DOHH2 (cell line): ENCODE measurements at regions not wholly inside any gene's neighbourhood (a gene's known extent, or its start where the extent isn't known, plus 50 kb on each side); places are given as distances from the start of the nearest gene placed in this dataset.

Experiments used
- H3F3A ChIP-seq: fragments of 200-600 bp; sonication (generic), shearing (Covaris generic); 2 replicates; pipeline ENCODE4 v1.6.0; 2016; ENCODE audit warnings: antibody characterized with exemption, mild to moderate bottlenecking; ENCODE audit not compliant: control insufficient read depth, insufficient read depth
- H3K27ac ChIP-seq: fragments of 200-600 bp; sonication (generic); 2 replicates; pipeline ENCODE4 v1.5.1; 2014; ENCODE audit warnings: low read depth, mild to moderate bottlenecking, low read length, moderate library complexity
- H3K27me3 ChIP-seq: fragments of 200-600 bp; sonication (generic); 2 replicates; pipeline ENCODE4 v1.6.1; 2014; ENCODE audit warnings: mild to moderate bottlenecking, low read length, mixed read lengths; ENCODE audit not compliant: control insufficient read depth
- H3K36me3 ChIP-seq: fragments of 200-600 bp; sonication (generic); 2 replicates; pipeline ENCODE4 v1.6.1; 2014; ENCODE audit warnings: mild to moderate bottlenecking, low read length, moderate library complexity, mixed read lengths; ENCODE audit not compliant: control insufficient read depth
- H3K4me1 ChIP-seq: fragments of 200-600 bp; sonication (generic); 2 replicates; pipeline ENCODE4 v1.6.1; 2014; ENCODE audit warnings: mild to moderate bottlenecking, low read length, mixed read lengths; ENCODE audit not compliant: control insufficient read depth
- H3K4me2 ChIP-seq: fragments of 200-600 bp; sonication (generic); 2 replicates; pipeline ENCODE4 v1.6.0; 2014; ENCODE audit warnings: mild to moderate bottlenecking, low read length, moderate library complexity
- H3K4me3 ChIP-seq: fragments of 200-600 bp; sonication (generic); 2 replicates; pipeline ENCODE4 v1.5.1; 2014; ENCODE audit warnings: mild to moderate bottlenecking, low read length, mixed read lengths
- H3K79me2 ChIP-seq: fragments of 200-600 bp; sonication (generic); 2 replicates; pipeline ENCODE4 v1.6.1; 2014; ENCODE audit warnings: mild to moderate bottlenecking, low read length, mixed read lengths; ENCODE audit not compliant: control insufficient read depth
- H3K9me2 ChIP-seq: fragments of 200-600 bp; sonication (generic); replicated peaks from 2 replicates; pipeline ENCODE4 v1.6.1; 2014; ENCODE audit warnings: mild to moderate bottlenecking, low read length, mixed read lengths; ENCODE audit not compliant: control insufficient read depth
- H3K9me3 ChIP-seq: fragments of 200-600 bp; sonication (generic); 2 replicates; pipeline ENCODE4 v1.6.1; 2014; ENCODE audit warnings: antibody characterized with exemption, low read length, mixed read lengths; ENCODE audit not compliant: control insufficient read depth, insufficient read depth
- H4K20me1 ChIP-seq: fragments of 200-600 bp; sonication (generic); 2 replicates; pipeline ENCODE4 v1.6.0; 2014; ENCODE audit warnings: low read depth, mild to moderate bottlenecking, antibody characterized with exemption, low read length, moderate library complexity; ENCODE audit not compliant: control insufficient read depth, insufficient read depth
- EZH2phosphoT487 ChIP-seq: fragments of 200-600 bp; sonication (generic); IDR thresholded peaks from 2 replicates; pipeline ENCODE4 v1.6.1; 2017; ENCODE audit warnings: borderline replicate concordance, mild to moderate bottlenecking, antibody characterized with exemption, low read length, moderate library complexity, mixed read lengths
- TF ChIP-seq, protein P1 (sequence below): fragments of 200-600 bp; sonication (generic); IDR thresholded peaks from one replicate; pipeline ENCODE4 v1.5.1; 2014; ENCODE audit warnings: antibody characterized with exemption, mild to moderate bottlenecking, low read depth, low read length; ENCODE audit not compliant: poor library complexity, severe bottlenecking

DNA sequence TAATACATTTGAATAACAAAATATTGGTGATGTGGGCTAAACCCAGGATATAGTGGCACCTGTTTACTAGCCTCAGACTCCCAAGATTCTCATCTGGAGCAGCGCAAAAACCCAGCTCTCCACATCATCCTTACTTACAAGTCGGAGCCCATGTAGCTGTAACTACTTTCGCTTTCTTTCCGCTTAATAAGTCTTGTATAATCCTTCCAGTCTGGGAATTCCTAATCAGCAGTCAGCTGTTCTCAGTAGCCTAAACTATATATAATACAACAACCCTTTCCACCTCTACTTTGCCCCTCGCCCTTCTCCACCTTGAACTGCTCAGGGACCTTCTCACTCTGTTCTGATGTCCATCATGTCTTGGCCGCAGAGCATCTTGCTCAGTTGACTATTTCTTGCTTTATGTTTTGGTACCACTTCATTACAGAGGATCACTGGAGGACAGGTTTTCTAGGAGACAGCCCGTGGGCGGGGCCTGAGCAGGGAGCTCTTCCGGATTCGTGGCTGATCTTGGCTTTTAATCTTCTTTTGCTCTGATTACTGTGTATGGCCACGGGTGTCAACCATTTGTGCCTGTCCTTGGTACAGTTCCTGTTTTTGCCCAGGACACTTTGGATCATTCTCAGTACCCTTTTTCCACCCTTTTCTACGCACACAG lies 119.9 kb upstream of the SERTAD2 start:
- TF ChIP-seq, protein P1, sequence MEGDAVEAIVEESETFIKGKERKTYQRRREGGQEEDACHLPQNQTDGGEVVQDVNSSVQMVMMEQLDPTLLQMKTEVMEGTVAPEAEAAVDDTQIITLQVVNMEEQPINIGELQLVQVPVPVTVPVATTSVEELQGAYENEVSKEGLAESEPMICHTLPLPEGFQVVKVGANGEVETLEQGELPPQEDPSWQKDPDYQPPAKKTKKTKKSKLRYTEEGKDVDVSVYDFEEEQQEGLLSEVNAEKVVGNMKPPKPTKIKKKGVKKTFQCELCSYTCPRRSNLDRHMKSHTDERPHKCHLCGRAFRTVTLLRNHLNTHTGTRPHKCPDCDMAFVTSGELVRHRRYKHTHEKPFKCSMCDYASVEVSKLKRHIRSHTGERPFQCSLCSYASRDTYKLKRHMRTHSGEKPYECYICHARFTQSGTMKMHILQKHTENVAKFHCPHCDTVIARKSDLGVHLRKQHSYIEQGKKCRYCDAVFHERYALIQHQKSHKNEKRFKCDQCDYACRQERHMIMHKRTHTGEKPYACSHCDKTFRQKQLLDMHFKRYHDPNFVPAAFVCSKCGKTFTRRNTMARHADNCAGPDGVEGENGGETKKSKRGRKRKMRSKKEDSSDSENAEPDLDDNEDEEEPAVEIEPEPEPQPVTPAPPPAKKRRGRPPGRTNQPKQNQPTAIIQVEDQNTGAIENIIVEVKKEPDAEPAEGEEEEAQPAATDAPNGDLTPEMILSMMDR: no peak
- TF ChIP-seq EZH2phosphoT487: no peak
- no peaks in the 10 kb centered on the region for H4K20me1 ChIP-seq
- H3F3A ChIP-seq: peaks cover 3% of the 10 kb centered on the region; the same call in 1 of the 2 replicates
- no peak overlapping the region for H3K4me3 ChIP-seq
- H3K27ac ChIP-seq: no peak overlapping the region
- no peaks in the 10 kb centered on the region for H3K27me3 ChIP-seq
- H3K4me1 ChIP-seq: peaks cover 5% of the 10 kb centered on the region
- no peaks in the 10 kb centered on the region for H3K36me3 ChIP-seq
- H3K9me2 ChIP-seq: no peaks in the 10 kb centered on the region
- H3K9me3 ChIP-seq: peaks cover 7% of the 10 kb centered on the region
- no peak overlapping the region for H3K4me2 ChIP-seq
- H3K79me2 ChIP-seq: no peaks in the 10 kb centered on the region

DNA sequence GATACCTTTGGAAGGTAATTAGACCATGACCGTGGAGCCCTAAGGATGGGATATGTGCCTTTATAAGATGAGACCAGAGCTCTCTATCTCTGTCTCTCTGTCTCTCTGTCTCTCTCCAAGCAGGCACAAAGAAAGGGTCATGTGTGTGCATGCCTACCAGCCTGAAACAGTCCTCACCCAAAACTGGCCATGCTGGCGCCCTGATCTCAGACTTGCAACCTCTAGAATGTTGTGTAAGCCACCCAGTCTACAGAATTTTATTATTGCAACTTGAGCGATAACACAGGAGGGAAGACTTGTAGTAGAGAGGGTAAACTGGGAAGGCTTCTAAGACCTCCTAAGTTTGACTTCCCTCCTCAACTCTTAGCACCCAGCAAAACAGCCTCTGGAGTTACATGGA lies 124.1 kb upstream of the SERTAD2 start:
- Histone ChIP-seq H3K36me3 (no peaks in the 10 kb centered on the region), H3K9me2 (no peaks in the 10 kb centered on the region), H3K79me2 (no peaks in the 10 kb centered on the region), H3K9me3 (peaks cover 7% of the 10 kb centered on the region), H3K4me2 (no peak overlapping the region), H3K4me3 (no peak overlapping the region), H3K4me1 (no peaks in the 10 kb centered on the region), H3F3A (no peaks in the 10 kb centered on the region), H3K27me3 (no peaks in the 10 kb centered on the region), H3K27ac (no peak overlapping the region), H4K20me1 (no peaks in the 10 kb centered on the region)
- no peak for TF ChIP-seq EZH2phosphoT487
- TF ChIP-seq, protein P1: no peak

DNA sequence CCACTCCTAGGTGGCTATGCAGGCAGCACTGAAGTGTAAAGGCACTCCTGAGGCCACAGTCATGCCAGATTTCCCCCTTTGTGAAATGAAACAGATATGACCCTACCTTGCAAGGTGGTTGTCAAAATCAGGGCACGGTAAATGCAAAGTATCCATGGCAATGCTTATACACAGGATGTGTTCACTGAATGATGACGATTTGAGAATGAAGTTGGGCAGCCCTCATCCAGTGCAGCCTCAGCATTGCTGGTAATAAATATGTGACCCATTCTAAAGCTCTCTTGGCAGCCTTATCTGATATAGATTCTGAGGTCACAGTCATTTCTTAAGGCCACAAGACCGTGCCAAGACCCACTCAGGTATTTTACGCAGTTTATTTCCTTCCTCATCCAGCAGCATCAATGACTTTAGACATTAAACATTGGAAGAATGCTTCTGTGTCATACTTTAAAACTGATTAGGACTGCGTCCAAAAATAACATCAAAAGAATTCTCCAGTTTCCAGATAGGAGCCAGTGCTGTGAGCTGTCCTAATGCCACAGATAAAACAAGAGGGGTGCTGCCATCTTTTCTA lies 125.5 kb upstream of the SERTAD2 start:
- no peak overlapping the region for H3K4me2 ChIP-seq

More for the DNA sequence above, 125.5 kb upstream of the SERTAD2 start:
- no peak overlapping the region for H3K4me3 ChIP-seq
- peaks cover 7% of the 10 kb centered on the region for H3K9me3 ChIP-seq
- H3K27ac ChIP-seq: no peak overlapping the region
- no peaks in the 10 kb centered on the region for H3K9me2 ChIP-seq
- H3K79me2 ChIP-seq: no peaks in the 10 kb centered on the region
- H3K36me3 ChIP-seq: no peaks in the 10 kb centered on the region
- H3K4me1 ChIP-seq: no peaks in the 10 kb centered on the region
- no peaks in the 10 kb centered on the region for H4K20me1 ChIP-seq
- no peaks in the 10 kb centered on the region for H3F3A ChIP-seq
- TF ChIP-seq, protein P1: no peak
- no peak for TF ChIP-seq EZH2phosphoT487
- no peaks in the 10 kb centered on the region for H3K27me3 ChIP-seq
